Mammary epithelial cell (primary cell): ENCODE measurements at regions not wholly inside any gene's neighbourhood (a gene's known extent, or its start where the extent isn't known, plus 50 kb on each side); places are given as distances from the start of the nearest gene placed in this dataset.

Experiments
- CTCF ChIP-seq, 2 donors: IDR thresholded peaks in 1 of 2; conservative IDR thresholded peaks in 1 of 2; 2 replicates each; pipeline ENCODE4 v1.5.1; 2011 to 2012; ENCODE audit warnings: inconsistent platforms in 2 of 2, low read length in 2 of 2, mild to moderate bottlenecking in 2 of 2, control low read depth in 1 of 2, low read depth in 1 of 2; ENCODE audit not compliant: insufficient read depth in 1 of 2; ENCODE audit errors: extremely low read depth in 1 of 2
- EZH2 ChIP-seq: IDR thresholded peaks from 2 replicates; pipeline ENCODE4 v1.6.1; 2012; ENCODE audit warnings: low read length, inconsistent platforms, borderline replicate concordance

GRCh38 chr9:7974335-7974960 lies 174.9 kb upstream of the DMAC1 start:
- TF ChIP-seq CTCF (conservative IDR thresholded peaks at IDR 0.05 in 1 of 2, IDR thresholded peaks at IDR 0.05 in 1 of 2; ENCODE audit: extremely low read depth in 1 of 2, insufficient read depth in 1 of 2, low read depth in 1 of 2, low read length in 2 of 2) (no peak), EZH2 (no peak)
